ENCODE measurements at regions not wholly inside any gene's neighbourhood (a gene's known extent, or its start where the extent isn't known, plus 50 kb on each side); places are given as distances from the start of the nearest gene placed in this dataset.

- H3K36me3 ChIP-seq (ENCODE audit: control insufficient read depth in 2 of 4, insufficient read depth in 4 of 4, low read length in 3 of 4): no peaks in the 10 kb centered on the region
- no peak overlapping the region for H4K8ac ChIP-seq (ENCODE audit: extremely low read depth, insufficient read depth, low read length)
- H3K14ac ChIP-seq (ENCODE audit: insufficient read length): no peak overlapping the region
- no peak overlapping the region for H4K91ac ChIP-seq (replicated peaks; ENCODE audit: insufficient read length, low read length)
- H2BK5ac ChIP-seq (ENCODE audit: low read depth, low read length): no peak overlapping the region
- H2BK15ac ChIP-seq (ENCODE audit: low read length): no peak overlapping the region
- no peaks in the 10 kb centered on the region for H3K23me2 ChIP-seq (ENCODE audit: low read depth, low read length)
- no peak overlapping the region for H3K18ac ChIP-seq (ENCODE audit: extremely low read depth, low read length)
- H2AFZ ChIP-seq (ENCODE audit: low read length): no peak overlapping the region
- H3K79me1 ChIP-seq (ENCODE audit: low read depth, low read length): no peaks in the 10 kb centered on the region
- WGBS, 2 experiments (ENCODE audit: extremely low coverage in 1 of 2, insufficient coverage in 1 of 2, insufficient read length in 1 of 2, insufficient replicate concordance in 2 of 2, low coverage in 1 of 2, low lambda C conversion rate in 2 of 2, missing lambda C conversion rate in 1 of 2): 65% methylated on average over 1 of the region's 1 CpG; no CpG with 5 or more reads in 1 of the 2 experiments
- H3K9ac ChIP-seq (replicated peaks in 1 of 4; ENCODE audit: extremely low read depth in 1 of 4, low read depth in 3 of 4, low read length in 3 of 4): no peak overlapping the region
- H3K27me3 ChIP-seq (replicated peaks in 1 of 4; ENCODE audit: control insufficient read depth in 3 of 4, extremely low read depth in 1 of 4, insufficient read depth in 3 of 4, low read length in 3 of 4): no peaks in the 10 kb centered on the region
- ChIA-PET POLR2A (ENCODE audit: partially characterized antibody) (no interaction called here), CTCF (ENCODE audit: partially characterized antibody) (interaction anchor here (2.8 kb wide), 1 partner anchor 26 kb away, joined by 10 read pairs; no protein-coding TSS in a partner anchor)
- H2BK120ac ChIP-seq (replicated peaks; ENCODE audit: low read depth, low read length): no peak overlapping the region
- DNase-seq (ENCODE audit: low read depth in 1 of 2, low spot score in 2 of 2) (no peak), FAIRE-seq (no peak)
- H3K9me3 ChIP-seq (ENCODE audit: insufficient read depth in 2 of 2, low read depth in 1 of 2, low read length in 1 of 2): 0 out of 4 replicates have a peak, but pooled peaks cover 0 to 4% of the 10 kb centered on the region in 2 experiments
- H2AK5ac ChIP-seq (ENCODE audit: low read depth, low read length): no peak overlapping the region
- no peak overlapping the region for H4K5ac ChIP-seq (ENCODE audit: insufficient read length, low read depth, low read length)
- no peaks in the 10 kb centered on the region for H3K79me2 ChIP-seq (ENCODE audit: control insufficient read depth in 1 of 2, insufficient read depth in 2 of 2, low read length in 2 of 2)
- H3K4me1 ChIP-seq (replicated peaks in 1 of 4; ENCODE audit: control insufficient read depth in 3 of 4, insufficient read depth in 4 of 4, low read length in 3 of 4): peaks cover 0 to 2% (median 0%) of the 10 kb centered on the region in 4 experiments; a peak in 1 of 7 replicates
- no peak overlapping the region for H3K23ac ChIP-seq (ENCODE audit: insufficient read length)
- H3K27ac ChIP-seq (ENCODE audit: low read depth, low read length): no peak overlapping the region
- H3K56ac ChIP-seq (replicated peaks; ENCODE audit: insufficient read length, low read depth, low read length): no peak overlapping the region
- no peak overlapping the region for H3K4ac ChIP-seq (replicated peaks; ENCODE audit: insufficient read length, low read depth, low read length)
- H2BK20ac ChIP-seq (ENCODE audit: low read length): no peak overlapping the region
- H2BK12ac ChIP-seq (ENCODE audit: low read depth, low read length): no peak overlapping the region
- no peak overlapping the region for H3K4me2 ChIP-seq (ENCODE audit: insufficient read depth in 1 of 2, low read depth in 2 of 2, low read length in 2 of 2)
- no peak overlapping the region for H3K4me3 ChIP-seq (ENCODE audit: extremely low read depth in 1 of 4, insufficient read depth in 2 of 4, low read depth in 3 of 4, low read length in 4 of 4)
- H4K20me1 ChIP-seq (replicated peaks in 1 of 2; ENCODE audit: control insufficient read depth in 1 of 2, insufficient read depth in 2 of 2, low read length in 2 of 2): no peaks in the 10 kb centered on the region
- TF ChIP-seq JUND (IDR thresholded peaks at IDR 0.05; ENCODE audit: low read length): no peak
- no peak for TF ChIP-seq SP4 (IDR thresholded peaks at IDR 0.05; ENCODE audit: low read length)
- TF ChIP-seq JUN (IDR thresholded peaks at IDR 0.05; ENCODE audit: low read depth, low read length): no peak
- TF ChIP-seq RNF2 (IDR thresholded peaks at IDR 0.05; ENCODE audit: borderline replicate concordance, low read depth, low read length, missing control alignments, poor library complexity, severe bottlenecking): no peak
Measured at GRCh38 chr11:87394924-87395323, 357.2 kb downstream of the TMEM135 start.
